Esophagus squamous epithelium (tissue), 5 donors: ENCODE measurements at regions not wholly inside any gene's neighbourhood (a gene's known extent, or its start where the extent isn't known, plus 50 kb on each side); places are given as distances from the start of the nearest gene placed in this dataset.

Source experiments
- DNase-seq: peaks from one replicate; lab custom pipeline; 2025; lab: John Stamatoyannopoulos, UW
- H3K27ac ChIP-seq, 4 donors: fragments of 200-600 bp; sonication (generic); one replicate each; pipeline ENCODE4 v1.5.1; 2016 to 2019; ENCODE audit warnings: mild to moderate bottlenecking in 1 of 4
- H3K27me3 ChIP-seq, 4 donors: fragments of 200-600 bp; sonication (generic); 1 replicate in 3 of 4; 2 replicates in 1 of 4; pipeline versions ENCODE4 v1.5.1 to v1.6.0; 2017 to 2021; ENCODE audit warnings: antibody characterized with exemption in 1 of 4
- H3K36me3 ChIP-seq, 3 donors: fragments of 200-600 bp; sonication (generic); one replicate each; pipeline ENCODE4 v1.5.1; 2016 to 2019
- H3K4me1 ChIP-seq, 3 donors: fragments of 200-600 bp; sonication (generic); one replicate each; pipeline ENCODE4 v1.5.1; 2017 to 2019
- H3K4me3 ChIP-seq, 4 donors: fragments of 200-600 bp; sonication (generic); 1 replicate in 3 of 4; 2 replicates in 1 of 4; pipeline ENCODE4 v1.5.1; 2016 to 2019; ENCODE audit warnings: mild to moderate bottlenecking in 2 of 4, moderate library complexity in 1 of 4
- H3K9me3 ChIP-seq, 3 donors: fragments of 200-600 bp; sonication (generic); one replicate each; pipeline ENCODE4 v1.5.1; 2016 to 2019
- POLR2A ChIP-seq, 4 donors: fragments of 450-650 bp; IDR thresholded peaks; one replicate each; pipeline ENCODE4 v1.6.1; 2017; ENCODE audit warnings: antibody characterized with exemption in 4 of 4, mild to moderate bottlenecking in 4 of 4, moderate library complexity in 3 of 4
- WGBS, 2 donors: methylation state at CpG; one replicate each; pipeline ENCODE4 v1.1.5; 2018; 5-methylcytosine and 5-hydroxymethylcytosine counted together
- intact Hi-C: fragments of 100-400 bp; cut with DNase I; formaldehyde crosslinking; loops from one replicate; pipeline ENCODE4 v1.15.0; 2022
- TF ChIP-seq, protein P1 (sequence below), 6 experiments: fragments of 450-650 bp in 4 of 6; fragments of 200-600 bp in 2 of 6; sonication (generic) in 2 of 6; IDR thresholded peaks; one replicate each; pipeline ENCODE4 v1.5.1; 2016 to 2019; ENCODE audit warnings: antibody characterized with exemption in 6 of 6, mild to moderate bottlenecking in 4 of 6, moderate library complexity in 4 of 6
- donor health status: DM: yes; HTN: yes; CAD: no.

DNA sequence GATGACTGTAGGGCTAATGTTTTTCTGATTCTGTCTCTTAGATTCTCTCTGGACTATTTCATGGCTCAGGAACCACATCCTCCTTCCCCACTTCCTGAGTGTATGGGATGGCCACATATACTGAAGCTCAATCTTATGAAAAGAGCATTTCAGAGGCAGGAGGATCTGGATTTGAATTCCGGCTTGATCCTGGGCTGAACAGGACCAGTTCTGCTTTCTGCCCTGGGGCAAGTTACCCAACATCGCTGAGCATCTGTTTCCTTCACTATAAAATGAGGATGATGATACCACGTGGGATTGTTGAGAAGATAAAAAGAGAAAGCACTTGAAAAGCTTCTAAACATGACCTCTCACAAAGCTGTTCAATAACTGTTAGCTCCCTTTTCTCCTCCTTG is 168.4 kb upstream of the TNFAIP3 start:
- H3K9me3 ChIP-seq = no peaks in the 10 kb centered on the region
- DNase-seq = no peak
- TF ChIP-seq, protein P1, sequence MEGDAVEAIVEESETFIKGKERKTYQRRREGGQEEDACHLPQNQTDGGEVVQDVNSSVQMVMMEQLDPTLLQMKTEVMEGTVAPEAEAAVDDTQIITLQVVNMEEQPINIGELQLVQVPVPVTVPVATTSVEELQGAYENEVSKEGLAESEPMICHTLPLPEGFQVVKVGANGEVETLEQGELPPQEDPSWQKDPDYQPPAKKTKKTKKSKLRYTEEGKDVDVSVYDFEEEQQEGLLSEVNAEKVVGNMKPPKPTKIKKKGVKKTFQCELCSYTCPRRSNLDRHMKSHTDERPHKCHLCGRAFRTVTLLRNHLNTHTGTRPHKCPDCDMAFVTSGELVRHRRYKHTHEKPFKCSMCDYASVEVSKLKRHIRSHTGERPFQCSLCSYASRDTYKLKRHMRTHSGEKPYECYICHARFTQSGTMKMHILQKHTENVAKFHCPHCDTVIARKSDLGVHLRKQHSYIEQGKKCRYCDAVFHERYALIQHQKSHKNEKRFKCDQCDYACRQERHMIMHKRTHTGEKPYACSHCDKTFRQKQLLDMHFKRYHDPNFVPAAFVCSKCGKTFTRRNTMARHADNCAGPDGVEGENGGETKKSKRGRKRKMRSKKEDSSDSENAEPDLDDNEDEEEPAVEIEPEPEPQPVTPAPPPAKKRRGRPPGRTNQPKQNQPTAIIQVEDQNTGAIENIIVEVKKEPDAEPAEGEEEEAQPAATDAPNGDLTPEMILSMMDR (IDR thresholded peaks at IDR 0.05) = no peak
- TF ChIP-seq POLR2A (IDR thresholded peaks at IDR 0.05) = no peak
- intact Hi-C loops = no loop called here
- H3K27me3 ChIP-seq = no peaks in the 10 kb centered on the region
- no peak overlapping the region for H3K4me3 ChIP-seq
- H3K4me1 ChIP-seq = peaks cover 3 to 39% (median 32%) of the 10 kb centered on the region in 3 donors
- 52 to 55% methylated on average over 3 of the region's 3 CpGs for WGBS, 2 donors
- no peaks in the 10 kb centered on the region for H3K36me3 ChIP-seq
- H3K27ac ChIP-seq = peak overlapping the region in 2 of 4 donors; percentile 14 to 71

DNA sequence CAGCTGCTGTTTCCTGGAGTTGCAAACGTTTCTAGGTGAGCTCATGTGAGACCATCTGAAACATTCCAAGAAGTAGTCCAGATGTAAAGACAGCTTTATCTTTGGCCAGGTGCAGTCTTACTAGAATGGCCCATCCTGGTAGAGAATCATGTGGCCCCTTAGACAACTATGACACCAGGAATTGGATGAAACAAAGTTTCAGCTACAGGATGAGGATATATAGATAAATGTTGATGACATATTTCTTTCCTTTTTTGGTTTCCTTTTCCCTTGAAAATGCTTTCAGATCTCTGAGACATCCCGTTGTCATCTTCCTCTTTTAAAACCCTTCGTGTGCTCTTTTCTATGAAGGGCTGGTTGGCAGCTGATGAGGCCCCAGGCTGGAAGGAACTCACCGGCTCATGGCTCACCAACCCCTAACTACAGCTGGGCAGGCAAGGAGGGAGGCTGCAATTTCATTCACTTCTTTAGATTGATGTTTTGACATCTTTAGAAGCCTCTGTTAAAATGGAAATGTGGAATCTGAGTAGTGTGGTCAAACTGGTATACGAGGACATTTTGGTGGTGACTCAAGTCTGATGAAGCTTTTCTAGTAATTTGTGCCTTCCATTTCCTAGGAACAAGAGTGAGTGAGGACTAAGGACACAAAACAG is 167.9 kb upstream of the TNFAIP3 start:
- intact Hi-C loops = no loop called here
- Histone ChIP-seq H3K27me3 (no peaks in the 10 kb centered on the region), H3K4me1 (peaks cover 3 to 39% (median 32%) of the 10 kb centered on the region in 3 donors), H3K36me3 (no peaks in the 10 kb centered on the region), H3K27ac (peak overlapping the region in 3 of 4 donors; percentile 22 to 71 (median 61)), H3K9me3 (no peaks in the 10 kb centered on the region), H3K4me3 (no peak overlapping the region)
- 33 to 50% methylated on average over 5 of the region's 5 CpGs for WGBS, 2 donors
- no peak for DNase-seq
- no peak for TF ChIP-seq POLR2A (IDR thresholded peaks at IDR 0.05)
- TF ChIP-seq, protein P1 (IDR thresholded peaks at IDR 0.05) = no peak

DNA sequence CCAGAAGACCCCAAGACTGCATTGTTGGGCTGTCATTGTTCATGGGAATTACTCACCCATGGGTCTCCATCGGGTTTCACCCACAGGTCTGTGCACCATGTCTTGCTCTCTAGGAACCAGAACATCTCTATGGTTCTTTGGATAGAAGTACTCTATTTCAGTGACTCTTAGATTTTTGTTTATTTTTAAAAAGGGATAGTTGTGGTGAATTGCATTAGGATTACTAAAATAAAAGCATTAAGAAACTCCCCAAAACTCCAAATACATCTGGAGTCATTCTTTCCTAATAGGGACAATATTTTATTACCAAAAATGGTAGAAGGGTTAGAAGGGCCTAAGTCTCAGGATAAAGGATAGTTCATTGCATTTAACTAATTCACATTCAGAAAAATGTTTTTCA is 166.9 kb upstream of the TNFAIP3 start:
- WGBS, 2 donors = 65 to 80% methylated on average over 1 of the region's 1 CpG
- H3K27ac ChIP-seq = peak overlapping the region in 2 of 4 donors; percentile 53 to 61
- no peak for DNase-seq
- TF ChIP-seq, protein P1 (IDR thresholded peaks at IDR 0.05) = no peak
- no peak for TF ChIP-seq POLR2A (IDR thresholded peaks at IDR 0.05)
- intact Hi-C loops = loop anchor here (10.0 kb wide), 1 partner anchor 275 kb away; no protein-coding TSS in a partner anchor
- H3K4me1 ChIP-seq = peaks cover 3 to 40% (median 32%) of the 10 kb centered on the region in 3 donors
- H3K9me3 ChIP-seq = no peaks in the 10 kb centered on the region
- H3K27me3 ChIP-seq = no peaks in the 10 kb centered on the region
- H3K36me3 ChIP-seq = no peaks in the 10 kb centered on the region
- no peak overlapping the region for H3K4me3 ChIP-seq

DNA sequence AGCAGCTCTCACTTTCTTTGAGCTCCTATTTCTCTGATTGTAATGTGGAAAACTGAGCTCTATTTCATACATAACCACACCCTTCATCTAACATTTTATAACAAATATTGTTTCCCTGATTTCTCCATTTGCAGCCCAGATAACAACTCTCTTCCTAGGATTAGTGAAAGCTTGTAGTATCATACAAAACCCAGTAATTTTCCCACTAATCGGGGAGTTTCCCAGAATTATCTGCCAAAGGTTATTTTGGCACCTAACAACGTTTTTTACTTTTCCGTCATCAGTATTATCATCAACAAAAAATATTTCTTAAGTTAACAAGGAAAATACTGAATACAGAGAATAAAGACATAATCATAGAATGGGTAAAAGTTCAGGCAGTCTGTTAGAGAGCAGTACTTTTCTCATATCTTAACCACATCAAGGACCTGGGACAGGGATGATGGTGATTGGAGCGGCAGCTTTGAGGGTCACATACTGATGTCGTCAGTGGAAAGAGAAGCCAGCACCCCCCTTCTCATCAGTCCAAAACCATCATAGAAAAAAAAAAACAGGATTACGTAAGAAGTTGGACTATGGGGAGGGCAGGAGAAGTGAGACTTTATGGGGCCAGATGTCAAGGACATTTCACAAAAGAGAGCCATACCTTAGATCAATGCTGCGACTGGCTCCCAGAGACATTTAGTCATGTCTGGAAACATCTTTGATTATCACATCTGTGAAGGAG is 166.1 kb upstream of the TNFAIP3 start:
- H3K27me3 ChIP-seq = no peaks in the 10 kb centered on the region
- H3K4me1 ChIP-seq = peaks cover 3 to 48% (median 32%) of the 10 kb centered on the region in 3 donors
- intact Hi-C loops = loop anchor here (10.0 kb wide), 1 partner anchor 274 kb away; no protein-coding TSS in a partner anchor
- peak overlapping the region in 1 of 4 donors; percentile 39 for H3K27ac ChIP-seq
- no peak for TF ChIP-seq POLR2A (IDR thresholded peaks at IDR 0.05)
- TF ChIP-seq, protein P1 (IDR thresholded peaks at IDR 0.05) = no peak
- no peaks in the 10 kb centered on the region for H3K9me3 ChIP-seq
- WGBS, 2 donors = 46 to 54% methylated on average over 7 of the region's 7 CpGs
- H3K4me3 ChIP-seq = no peak overlapping the region
- no peaks in the 10 kb centered on the region for H3K36me3 ChIP-seq
- no peak for DNase-seq

DNA sequence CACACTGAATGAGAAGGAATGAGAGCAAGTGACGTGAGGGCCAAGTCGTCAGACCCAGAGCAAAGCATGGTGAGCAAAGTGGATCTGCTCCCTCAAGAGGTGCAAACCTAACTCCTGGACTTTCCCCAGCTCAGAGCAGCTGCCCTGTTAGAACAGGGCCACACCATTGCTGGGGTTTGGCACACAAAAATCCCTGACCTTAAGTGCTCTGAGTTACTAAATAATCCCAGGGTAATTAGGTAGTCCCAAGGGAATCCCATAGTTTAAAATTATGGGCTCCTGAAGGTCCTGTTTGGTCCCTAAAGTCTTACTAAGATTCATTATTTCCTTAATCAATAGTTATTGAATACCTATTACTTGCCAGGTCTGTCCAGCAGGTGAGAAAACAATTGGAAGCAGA is 165.1 kb upstream of the TNFAIP3 start:
- Histone ChIP-seq H3K9me3 (no peaks in the 10 kb centered on the region), H3K4me1 (peaks cover 3 to 47% (median 31%) of the 10 kb centered on the region in 3 donors), H3K36me3 (no peaks in the 10 kb centered on the region), H3K4me3 (no peak overlapping the region), H3K27ac (peak overlapping the region in 1 of 4 donors; percentile 39), H3K27me3 (no peaks in the 10 kb centered on the region)
- DNase-seq = no peak
- intact Hi-C loops = loop anchor here (10.0 kb wide), 1 partner anchor 273 kb away; no protein-coding TSS in a partner anchor
- WGBS, 2 donors = 88 to 96% methylated on average over 2 of the region's 2 CpGs
- TF ChIP-seq, protein P1 (IDR thresholded peaks at IDR 0.05) = no peak
- TF ChIP-seq POLR2A (IDR thresholded peaks at IDR 0.05) = no peak
